IMR-90 (cell line): ENCODE measurements at regions not wholly inside any gene's neighbourhood (a gene's known extent, or its start where the extent isn't known, plus 50 kb on each side); places are given as distances from the start of the nearest gene placed in this dataset.

Source experiments
- ATAC-seq: fragments of 200-7000 bp; cut with Tn5 transposase; 2 replicates; pipeline ENCODE4 v1.9.1; 2020; ENCODE audit warnings: low read depth, mild to moderate bottlenecking, moderate library complexity
- BruUV-seq: library from RNA; stranded (reverse); fragments of 400-500 nt; replicated peaks from 2 replicates; lab custom pipeline; 2021; lab: Mats Ljungman, UMichigan
- CTCF ChIA-PET: fragments of 300-600 bp; formaldehyde crosslinking; extraction: SDS; loops from one replicate; lab custom pipeline; 2021; ENCODE audit warnings: antibody characterized with exemption; lab: Yijun Ruan, JAX
- POLR2A ChIA-PET: fragments of 300-600 bp; sonication (Branson Sonifier 250); formaldehyde crosslinking; loops from one replicate; lab custom pipeline; 2022; ENCODE audit warnings: antibody characterized with exemption; ENCODE audit not compliant: unreplicated experiment; lab: Charles Lee
- DNase-seq: peaks from one replicate; pipeline ENCODE4 v3.0.0; 2013
- H2AFZ ChIP-seq: replicated peaks from 2 replicates; pipeline ENCODE3; 2013; ENCODE audit warnings: low read length, mild to moderate bottlenecking; ENCODE audit not compliant: poor library complexity
- H2AK5ac ChIP-seq: 2 replicates; pipeline ENCODE4 v1.6.1; 2013; ENCODE audit warnings: low read depth, low read length, inconsistent platforms
- H2AK9ac ChIP-seq: replicated peaks from 2 replicates; pipeline ENCODE3; 2013; ENCODE audit warnings: mild to moderate bottlenecking, low read depth, low read length, moderate library complexity; ENCODE audit not compliant: poor library complexity
- H2BK120ac ChIP-seq: 2 replicates; pipeline ENCODE4 v1.6.1; 2013; ENCODE audit warnings: low read depth, low read length, inconsistent platforms
- H2BK15ac ChIP-seq: 3 replicates; pipeline ENCODE4 v1.6.1; 2013; ENCODE audit warnings: low read depth, low read length, inconsistent platforms
- H2BK20ac ChIP-seq: 2 replicates; pipeline ENCODE4 v1.6.1; 2013; ENCODE audit warnings: low read depth, mild to moderate bottlenecking, inconsistent platforms, low read length, moderate library complexity
- H2BK5ac ChIP-seq: 2 replicates; pipeline ENCODE4 v1.6.1; 2013; ENCODE audit warnings: mild to moderate bottlenecking, low read depth, low read length, inconsistent platforms; ENCODE audit not compliant: poor library complexity, severe bottlenecking
- H3K14ac ChIP-seq: replicated peaks from 2 replicates; pipeline ENCODE4 v1.6.1; 2013; ENCODE audit warnings: low read depth, low read length, inconsistent platforms
- H3K18ac ChIP-seq: 2 replicates; pipeline ENCODE4 v1.6.1; 2013; ENCODE audit warnings: low read depth, low read length, control low read depth
- H3K23ac ChIP-seq: 2 replicates; pipeline ENCODE4 v1.6.1; 2013; ENCODE audit warnings: low read depth, low read length, inconsistent platforms
- H3K27ac ChIP-seq: 2 replicates; pipeline ENCODE4 v1.5.1; 2013; ENCODE audit warnings: mild to moderate bottlenecking, control low read depth, low read length; ENCODE audit not compliant: insufficient read depth
- H3K27me3 ChIP-seq: 2 replicates; pipeline ENCODE4 v1.6.1; 2013; ENCODE audit warnings: low read length; ENCODE audit not compliant: control insufficient read depth, insufficient read depth
- H3K36me3 ChIP-seq: 2 replicates; pipeline ENCODE4 v1.6.1; 2013; ENCODE audit warnings: low read length, mixed read lengths; ENCODE audit not compliant: control insufficient read depth, insufficient read depth
- H3K4ac ChIP-seq: 2 replicates; pipeline ENCODE4 v1.6.1; 2013; ENCODE audit warnings: low read depth, low read length, inconsistent platforms
- H3K4me1 ChIP-seq: 2 replicates; pipeline ENCODE4 v1.6.1; 2013; ENCODE audit warnings: low read length, mixed read lengths; ENCODE audit not compliant: control insufficient read depth, insufficient read depth
- H3K4me2 ChIP-seq: 2 replicates; pipeline ENCODE4 v1.6.1; 2013; ENCODE audit warnings: low read depth, mild to moderate bottlenecking, control low read depth, low read length, moderate library complexity
- H3K4me3 ChIP-seq: 2 replicates; pipeline ENCODE4 v1.5.1; 2013; ENCODE audit warnings: low read depth, mild to moderate bottlenecking, control low read depth, low read length, moderate library complexity; ENCODE audit not compliant: insufficient read depth
- H3K56ac ChIP-seq: 2 replicates; pipeline ENCODE4 v1.6.1; 2013; ENCODE audit warnings: low read length, inconsistent platforms; ENCODE audit not compliant: insufficient read depth; ENCODE audit errors: extremely low read depth
- H3K79me1 ChIP-seq, 2 experiments: 2 replicates each; pipeline ENCODE4 v1.6.1; 2013; ENCODE audit warnings: low read length in 2 of 2, inconsistent platforms in 1 of 2, low read depth in 1 of 2
- H3K9ac ChIP-seq: 2 replicates; pipeline ENCODE4 v1.6.1; 2013; ENCODE audit warnings: low read depth, low read length, control low read depth
- H3K9me1 ChIP-seq: 2 replicates; pipeline ENCODE4 v1.6.1; 2013; ENCODE audit warnings: low read length, inconsistent platforms; ENCODE audit not compliant: insufficient read depth
- H3K9me3 ChIP-seq: 2 replicates; pipeline ENCODE4 v1.6.1; 2013; ENCODE audit warnings: low read length; ENCODE audit not compliant: control insufficient read depth, insufficient read depth
- H4K20me1 ChIP-seq: 2 replicates; pipeline ENCODE4 v1.6.1; 2013; ENCODE audit warnings: low read length, inconsistent platforms; ENCODE audit not compliant: insufficient read depth
- H4K5ac ChIP-seq: 2 replicates; pipeline ENCODE4 v1.6.1; 2013; ENCODE audit warnings: mild to moderate bottlenecking, low read depth, low read length, control low read depth
- H4K8ac ChIP-seq, 2 experiments: 2 replicates each; pipeline ENCODE4 v1.6.1; 2013; ENCODE audit warnings: low read depth in 2 of 2, low read length in 2 of 2, control low read depth in 1 of 2, inconsistent platforms in 1 of 2
- H4K91ac ChIP-seq: 2 replicates; pipeline ENCODE4 v1.6.1; 2013; ENCODE audit warnings: low read depth, low read length, inconsistent platforms; ENCODE audit not compliant: insufficient read depth
- BHLHE40 ChIP-seq: fragments of 150-350 bp; IDR thresholded peaks from 2 replicates; pipeline ENCODE4 v1.6.1; 2016; ENCODE audit warnings: mild to moderate bottlenecking, low read depth, low read length
- CEBPB ChIP-seq: IDR thresholded peaks from 2 replicates; pipeline ENCODE4 v1.6.1; 2012; ENCODE audit warnings: low read depth, low read length, improper control_type of control experiment
- CHD1 ChIP-seq: IDR thresholded peaks from 2 replicates; pipeline ENCODE4 v1.6.1; 2012; ENCODE audit warnings: low read depth, low read length, improper control_type of control experiment
- CTCF ChIP-seq: conservative IDR thresholded peaks from 2 replicates; pipeline ENCODE4 v1.5.1; 2012; ENCODE audit warnings: mild to moderate bottlenecking, low read depth, low read length, improper control_type of control experiment
- ELK1 ChIP-seq: fragments of 150-350 bp; IDR thresholded peaks from 2 replicates; pipeline ENCODE4 v1.6.1; 2016; ENCODE audit warnings: low read depth, mild to moderate bottlenecking, low read length, moderate library complexity, borderline replicate concordance
- FOS ChIP-seq: fragments of 150-350 bp; IDR thresholded peaks from 2 replicates; pipeline ENCODE4 v1.6.1; 2016; ENCODE audit warnings: low read depth, low read length
- MAFK ChIP-seq: IDR thresholded peaks from 2 replicates; pipeline ENCODE4 v1.6.1; 2012; ENCODE audit warnings: low read depth, low read length, improper control_type of control experiment
- MAZ ChIP-seq: IDR thresholded peaks from 2 replicates; pipeline ENCODE4 v1.6.1; 2012; ENCODE audit warnings: low read depth, mild to moderate bottlenecking, low read length, improper control_type of control experiment, moderate library complexity, borderline replicate concordance
- MXI1 ChIP-seq: IDR thresholded peaks from 2 replicates; pipeline ENCODE4 v1.6.1; 2012; ENCODE audit warnings: low read depth, mild to moderate bottlenecking, low read length, moderate library complexity, borderline replicate concordance
- NFE2L2 ChIP-seq: fragments of 150-350 bp; IDR thresholded peaks from 2 replicates; pipeline ENCODE4 v1.6.1; 2016; ENCODE audit warnings: low read depth, mild to moderate bottlenecking, low read length
- POLR2A ChIP-seq: IDR thresholded peaks from 2 replicates; pipeline ENCODE4 v1.6.1; 2012; ENCODE audit warnings: mild to moderate bottlenecking, low read depth, low read length
- RAD21 ChIP-seq: IDR thresholded peaks from 2 replicates; pipeline ENCODE4 v1.6.1; 2012; ENCODE audit warnings: low read length, improper control_type of control experiment
- RCOR1 ChIP-seq: IDR thresholded peaks from 2 replicates; pipeline ENCODE4 v1.6.1; 2012; ENCODE audit warnings: mild to moderate bottlenecking, low read length, improper control_type of control experiment; ENCODE audit not compliant: insufficient replicate concordance
- RFX5 ChIP-seq: IDR thresholded peaks from 2 replicates; pipeline ENCODE4 v1.8.0; 2012; ENCODE audit warnings: low read depth, mild to moderate bottlenecking, low read length, moderate library complexity
- SMC3 ChIP-seq: fragments of 150-350 bp; IDR thresholded peaks from 2 replicates; pipeline ENCODE4 v1.6.1; 2016; ENCODE audit warnings: low read depth, mild to moderate bottlenecking, antibody characterized with exemption, low read length, moderate library complexity
- USF2 ChIP-seq: fragments of 150-350 bp; IDR thresholded peaks from 2 replicates; pipeline ENCODE4 v1.6.1; 2017; ENCODE audit warnings: mild to moderate bottlenecking, antibody characterized with exemption, low read length, low read depth
- WGBS, 2 experiments: methylation state at CpG; one replicate each; pipeline versions ENCODE4 v1.1.5 to v1.1.7; 2013; ENCODE audit warnings: missing lambda C conversion rate in 2 of 2; ENCODE audit not compliant: insufficient read length in 1 of 2; ENCODE audit errors: extremely low coverage in 2 of 2; 5-methylcytosine and 5-hydroxymethylcytosine counted together
- dilution Hi-C: fragments of 300-500 bp; cut with HindIII; formaldehyde crosslinking; loops from one replicate; pipeline ENCODE4 v1.14.3; 2018; ENCODE audit warnings: low sequenced_read_pairs; ENCODE audit not compliant: unreplicated experiment
- in situ Hi-C: fragments of 300-500 bp; cut with MboI; formaldehyde crosslinking; loops from 3 replicates; pipeline ENCODE4 v1.14.3; 2019; ENCODE audit warnings: low sequenced_read_pairs, inconsistent platforms, mixed read lengths
- intact Hi-C: fragments of 100-400 bp; cut with micrococcal nuclease; formaldehyde crosslinking; loops from 2 replicates; pipeline ENCODE4 v1.10.0; 2022

DNA sequence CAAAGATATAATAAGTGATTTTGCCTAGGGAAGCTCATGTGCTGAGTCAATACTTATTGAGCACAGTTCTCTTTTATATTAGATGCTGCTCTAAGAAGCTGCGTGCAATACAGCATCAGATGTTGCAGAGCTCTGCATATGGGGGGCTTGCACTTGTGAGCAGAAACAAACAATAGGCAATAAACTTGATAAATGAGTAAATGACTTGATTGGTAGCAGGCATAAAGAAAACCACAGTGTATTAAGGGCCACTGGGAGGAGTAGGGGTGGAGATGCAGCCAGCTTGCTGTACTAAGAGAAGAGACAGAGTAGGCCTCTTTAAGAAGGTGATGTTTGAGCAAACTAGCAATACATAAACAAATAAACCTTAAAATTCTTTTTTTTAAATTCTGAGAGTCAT lies 598.5 kb upstream of the ADAMTS5 start:
- Histone ChIP-seq H3K27me3 (no peaks in the 10 kb centered on the region), H3K4me1 (peaks cover 16% of the 10 kb centered on the region), H2BK5ac (peak overlapping the region; percentile 90), H3K4ac (peak overlapping the region; percentile 80), H3K18ac (peak overlapping the region; percentile 89), H4K20me1 (no peaks in the 10 kb centered on the region), H3K9me1 (peaks cover 9% of the 10 kb centered on the region), H3K23ac (no peak overlapping the region), H2BK120ac (peak overlapping the region; percentile 91), H2BK15ac (peak overlapping the region; percentile 73), H4K91ac (peak overlapping the region; percentile 64), H3K56ac (no peak overlapping the region), H2AK9ac (no peak overlapping the region), H2AK5ac (0 out of 2 replicates have a peak overlapping the region, but pooled peaks have one; percentile 27), H3K79me1 (no peaks in the 10 kb centered on the region), H4K8ac (peak overlapping the region; percentile 1 to 20; a peak in 3 of 4 replicates), H2BK20ac (peak overlapping the region; percentile 89), H3K27ac (no peak overlapping the region), H3K9ac (peak overlapping the region; percentile 29; the same call in 1 of the 2 replicates), H2AFZ (no peak overlapping the region), H3K4me2 (no peak overlapping the region), H3K4me3 (no peak overlapping the region), H3K9me3 (no peaks in the 10 kb centered on the region), H4K5ac (peak overlapping the region; percentile 86; the same call in 1 of the 2 replicates), H3K14ac (no peak overlapping the region), H3K36me3 (no peaks in the 10 kb centered on the region)
- dilution Hi-C loops (no loop called here), intact Hi-C loops (loop anchor here (5.0 to 10.0 kb wide), 3 partner anchors 351 to 772 kb away; no protein-coding TSS in a partner anchor), in situ Hi-C loops (loop anchor here (25.0 kb wide), 2 partner anchors 772 to 1172 kb away; no protein-coding TSS in a partner anchor)
- CTCF ChIA-PET = interaction anchor here (0.6 to 1.4 kb wide), 10 partner anchors 47 to 650 kb away, joined by 3 to 9 read pairs (median 3); no protein-coding TSS in a partner anchor
- no peak for TF ChIP-seq NFE2L2
- TF ChIP-seq MAFK = no peak
- no peak for TF ChIP-seq SMC3
- no peak for TF ChIP-seq CEBPB
- TF ChIP-seq RFX5 = no peak
- no peak for TF ChIP-seq RAD21
- TF ChIP-seq MAZ = no peak
- TF ChIP-seq MXI1 = no peak
- no peak for TF ChIP-seq CHD1
- TF ChIP-seq USF2 = no peak
- no peak for TF ChIP-seq RCOR1
- no peak for TF ChIP-seq CTCF
- TF ChIP-seq BHLHE40 = no peak
- TF ChIP-seq FOS = no peak
- no peak for TF ChIP-seq POLR2A
- TF ChIP-seq ELK1 = no peak
- no peak for ATAC-seq
- POLR2A ChIA-PET = no interaction called here
- BruUV-seq = no TSS peak
- no peak for DNase-seq
- no CpG with 5 or more reads among the region's 1 CpG for WGBS, 2 experiments
